ENCODE measurements at regions not wholly inside any gene's neighbourhood (a gene's known extent, or its start where the extent isn't known, plus 50 kb on each side); places are given as distances from the start of the nearest gene placed in this dataset.
"Not testable (repeated sequence)": the region's sequence is repeated elsewhere in the genome, so short reads cannot be mapped to it uniquely, and the experiment has no call there.

DNA sequence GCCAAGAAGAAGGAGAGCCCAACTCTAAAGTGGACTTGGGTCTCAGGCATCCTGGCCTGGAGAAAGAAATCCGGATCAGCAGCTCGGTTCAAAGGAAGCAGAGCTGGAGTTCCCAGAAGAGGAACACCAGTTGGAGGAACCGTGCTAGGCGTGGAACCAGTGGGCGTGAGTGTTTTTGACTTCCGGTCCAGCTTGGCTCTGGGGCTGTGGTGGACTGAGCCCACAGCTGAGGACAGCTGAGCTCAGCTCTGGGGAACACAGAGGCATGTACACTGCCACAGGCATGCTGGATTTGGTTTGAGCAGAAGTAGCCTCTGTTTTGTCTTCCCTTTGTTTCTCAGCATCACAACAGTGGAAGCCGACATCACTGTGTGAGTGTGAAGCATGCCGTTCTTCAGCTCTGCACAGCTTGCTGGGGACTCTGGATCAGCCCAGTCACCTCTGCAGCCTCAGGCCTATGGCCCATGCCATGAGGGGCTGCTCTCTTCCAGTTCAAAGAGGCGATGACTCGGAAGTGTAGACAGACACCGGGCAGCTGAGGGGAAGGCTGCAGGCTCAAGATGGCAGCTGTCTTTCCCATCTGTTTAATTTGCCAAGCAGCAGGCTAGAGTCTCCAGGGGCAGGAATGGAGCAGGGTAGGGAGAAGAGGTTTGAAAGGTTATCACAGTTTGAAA, 185.8 kb upstream of the UBE3A start:
- DNase-seq (ENCODE audit: low read depth), result no peak

DNA sequence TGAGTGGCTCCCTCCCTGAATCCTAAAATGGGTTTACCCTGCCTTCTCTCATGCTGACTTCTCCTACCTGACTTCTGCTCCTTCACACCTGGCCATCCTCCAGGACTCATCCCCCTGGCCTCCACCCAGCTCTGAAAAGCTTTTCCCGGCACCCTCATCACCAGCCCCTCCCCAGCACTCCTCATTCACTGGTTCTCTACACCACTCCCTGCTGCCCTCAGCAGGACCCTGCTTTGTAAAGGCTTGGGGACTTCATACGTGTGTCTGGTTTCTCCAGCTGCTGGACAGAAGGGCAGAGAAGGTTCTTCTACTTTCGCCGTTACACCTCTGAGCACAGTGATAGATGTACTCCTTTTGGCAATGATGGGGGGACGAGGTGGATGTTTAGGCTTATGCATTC, 184.9 kb upstream of the UBE3A start:
- no peak for DNase-seq (ENCODE audit: low read depth)

DNA sequence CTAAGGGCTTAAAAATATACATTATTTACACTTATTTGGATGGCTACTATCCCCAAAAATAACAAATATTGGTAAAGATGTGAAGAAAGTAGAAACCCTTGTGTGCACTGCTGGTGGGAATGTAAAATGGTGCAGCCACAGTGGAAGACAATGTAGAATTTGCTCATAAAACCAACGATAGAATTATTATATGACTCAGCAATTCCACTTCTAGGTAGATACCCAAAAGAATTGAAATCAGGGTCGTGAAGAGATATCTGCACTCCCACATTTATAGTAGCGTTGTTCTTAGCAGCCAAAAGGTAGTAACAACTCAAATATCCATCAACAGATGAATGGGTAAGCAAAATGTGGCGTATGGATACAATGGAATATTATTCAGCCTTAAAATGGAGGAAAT, 181.6 kb upstream of the UBE3A start:
- no peak for DNase-seq (ENCODE audit: low read depth)

DNA sequence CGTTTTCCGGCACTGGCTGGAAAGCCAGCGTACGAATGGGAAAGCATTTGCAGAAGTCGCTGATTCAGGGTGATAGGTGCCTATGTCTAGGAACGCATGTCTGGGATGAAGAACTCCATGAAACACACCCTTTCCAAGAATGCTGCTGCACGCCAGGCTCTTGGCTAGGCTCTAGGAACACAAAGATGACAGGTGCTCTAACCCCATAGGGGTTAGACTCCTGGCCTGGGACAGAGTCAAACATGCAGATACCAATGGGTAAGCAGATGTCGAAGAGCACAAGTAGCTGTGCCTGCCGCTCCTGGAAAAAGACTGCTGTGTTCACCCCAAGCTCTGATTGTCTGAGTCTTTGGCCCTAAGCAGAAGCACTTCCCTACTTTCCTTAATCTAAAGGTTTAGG, 180.9 kb upstream of the UBE3A start:
- no peak for DNase-seq (ENCODE audit: low read depth)

DNA sequence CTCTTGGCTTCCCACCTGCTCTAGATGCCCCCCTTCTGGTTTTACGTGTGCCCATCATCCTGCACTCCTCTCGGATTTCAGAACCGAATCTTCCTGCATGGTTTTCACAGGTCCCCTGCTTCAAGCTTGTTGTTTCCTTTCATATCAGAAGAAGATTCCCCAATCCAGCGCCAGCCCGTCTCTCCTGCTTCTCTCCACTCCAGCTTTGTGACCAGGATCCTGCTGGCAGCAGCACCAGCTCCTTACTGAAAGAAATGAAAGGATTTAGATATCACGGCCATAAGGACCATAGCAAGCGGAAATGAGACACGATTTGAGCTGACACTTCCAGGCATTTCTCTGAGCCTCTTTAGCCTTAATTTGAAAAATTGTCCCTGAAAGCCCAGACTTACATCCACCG, 180.3 kb upstream of the UBE3A start:
- no peak for DNase-seq (ENCODE audit: low read depth)

DNA sequence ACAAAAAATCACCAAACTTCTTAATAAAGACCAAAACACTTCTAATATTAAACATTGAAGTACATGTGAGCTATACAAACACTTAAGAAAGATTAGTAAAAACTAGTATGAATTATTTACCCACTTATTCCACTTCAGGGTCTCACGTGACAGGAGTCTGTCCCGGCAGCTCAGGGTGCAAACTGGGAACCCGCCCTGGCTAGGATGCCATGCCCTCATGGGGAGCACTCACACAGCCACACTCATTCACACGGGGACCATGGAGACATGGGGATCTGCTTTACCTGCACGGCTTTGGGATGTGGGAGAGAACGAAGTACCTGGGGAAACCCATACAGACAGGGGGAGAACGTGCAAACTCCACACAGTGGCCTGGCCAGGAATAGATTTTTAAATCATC, 179.3 kb upstream of the UBE3A start:
- no peak for DNase-seq (ENCODE audit: low read depth)

DNA sequence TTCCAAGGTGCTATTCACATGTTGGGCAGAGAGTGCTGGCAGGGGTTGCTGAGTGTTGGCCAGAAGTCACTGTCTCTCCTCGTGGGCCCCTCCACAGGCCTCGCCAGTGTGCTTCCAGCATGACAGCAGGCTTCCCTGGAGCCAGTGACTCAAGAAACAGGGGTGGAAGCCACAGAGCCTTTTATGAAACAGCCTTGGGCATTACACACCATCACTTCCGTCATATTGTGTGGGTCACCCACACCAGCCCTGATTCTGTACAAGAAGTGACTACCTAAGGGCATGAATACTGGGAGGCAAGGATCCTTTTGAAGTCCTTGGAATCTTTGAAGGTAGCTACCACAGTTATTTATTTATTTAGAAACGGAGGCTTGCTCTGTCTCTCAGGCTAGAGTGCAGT, 177.6 kb upstream of the UBE3A start:
- DNase-seq (ENCODE audit: low read depth), result no peak

DNA sequence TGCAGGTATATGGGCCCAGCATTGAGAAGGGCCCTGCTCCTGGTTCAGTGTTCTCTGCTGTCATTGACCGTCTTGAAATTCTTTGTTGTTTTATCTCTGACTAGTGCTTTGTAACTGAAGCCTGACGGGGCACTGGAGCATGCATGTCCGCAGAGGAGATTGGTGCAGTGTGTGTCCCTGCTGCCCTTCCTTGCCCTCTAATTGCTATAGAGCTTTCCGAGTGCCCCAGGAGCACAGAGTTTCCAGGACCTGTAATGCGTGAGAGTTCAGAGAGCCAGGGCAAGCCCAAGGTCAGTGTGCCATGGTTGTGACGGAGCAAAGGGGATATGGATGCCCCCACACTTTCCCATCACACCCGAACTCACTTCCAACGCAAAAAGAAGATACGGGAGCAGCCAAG, 174.3 kb upstream of the UBE3A start:
- DNase-seq (ENCODE audit: low read depth), result no peak

DNA sequence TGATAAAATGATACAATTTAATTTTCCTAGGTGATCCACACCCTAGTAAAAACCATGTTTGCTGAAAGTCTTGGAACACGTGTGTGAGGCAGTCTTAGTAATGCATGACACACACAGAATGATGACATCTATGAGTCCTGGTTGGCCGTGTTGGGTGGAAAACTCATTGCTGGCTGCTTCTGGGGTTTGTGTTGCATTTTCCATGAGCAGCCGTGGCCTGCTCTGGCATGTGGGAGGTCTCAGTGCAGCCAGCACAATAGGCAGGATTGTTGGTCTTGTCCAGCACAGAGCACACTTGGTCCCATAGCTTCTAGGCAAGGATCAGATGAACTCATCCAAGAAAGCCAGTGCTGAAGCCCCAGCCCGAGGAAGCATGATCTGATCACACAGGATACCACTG, 172.8 kb upstream of the UBE3A start:
- no peak for DNase-seq (ENCODE audit: low read depth)

DNA sequence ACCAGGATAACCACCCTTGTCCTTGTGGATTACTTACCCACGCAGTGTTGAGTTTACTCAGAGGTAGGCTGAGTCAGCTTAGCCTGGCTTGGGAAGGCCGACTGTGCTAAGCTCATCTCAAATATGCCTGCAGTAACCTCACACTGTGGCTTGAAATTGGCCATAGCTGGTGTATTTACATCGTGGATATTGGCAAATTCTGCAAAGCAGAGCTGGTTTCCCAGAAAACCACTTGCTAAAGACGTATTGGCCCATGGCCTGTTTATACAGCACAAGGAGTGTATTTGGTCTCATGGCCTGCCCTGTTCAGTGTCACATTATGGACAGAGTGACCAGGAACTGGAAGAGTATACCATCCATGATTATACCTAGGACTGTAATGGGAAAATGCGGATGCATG, 170.5 kb upstream of the UBE3A start:
- DNase-seq (ENCODE audit: low read depth), result no peak

DNA sequence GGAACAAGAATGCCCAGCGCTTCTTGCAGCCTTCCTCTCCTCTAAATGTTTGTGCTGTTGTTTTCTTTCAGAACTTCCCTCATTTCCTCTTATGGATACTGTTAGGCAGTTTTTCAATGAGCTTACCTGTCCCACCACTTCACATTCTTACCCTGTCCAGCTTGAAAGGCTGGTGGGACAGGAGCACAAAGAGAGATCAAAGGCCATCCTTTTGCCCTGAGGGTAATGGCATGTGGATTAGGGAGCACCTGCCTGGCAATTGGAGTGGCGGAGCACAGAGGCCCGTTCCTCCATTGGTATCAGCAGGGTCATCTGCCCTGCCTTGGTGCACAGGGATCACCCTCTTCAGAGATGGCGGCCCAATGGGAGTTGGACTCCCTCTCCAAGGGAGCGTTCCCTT, 170.1 kb upstream of the UBE3A start:
- DNase-seq (ENCODE audit: low read depth), result no peak

DNA sequence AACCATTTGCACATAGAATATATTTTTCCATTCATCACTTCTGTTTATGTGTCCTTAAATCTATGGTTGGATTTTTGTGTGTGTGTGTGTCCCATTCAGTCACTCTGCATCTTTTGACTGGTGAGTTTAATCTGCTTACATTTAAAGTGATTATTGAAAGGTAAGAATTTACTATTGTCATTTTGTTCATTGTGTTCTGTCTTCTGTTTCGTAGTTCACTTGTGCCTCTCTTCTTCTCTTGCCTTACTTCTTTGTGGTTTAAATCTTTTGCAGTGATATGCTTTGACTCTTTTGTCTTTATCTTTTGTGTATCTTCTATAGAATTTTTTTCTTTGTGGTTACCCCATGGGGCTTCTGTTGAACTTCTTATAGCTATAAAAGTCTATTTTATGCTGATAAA, 166.3 kb upstream of the UBE3A start:
- no peak for DNase-seq (ENCODE audit: low read depth)

DNA sequence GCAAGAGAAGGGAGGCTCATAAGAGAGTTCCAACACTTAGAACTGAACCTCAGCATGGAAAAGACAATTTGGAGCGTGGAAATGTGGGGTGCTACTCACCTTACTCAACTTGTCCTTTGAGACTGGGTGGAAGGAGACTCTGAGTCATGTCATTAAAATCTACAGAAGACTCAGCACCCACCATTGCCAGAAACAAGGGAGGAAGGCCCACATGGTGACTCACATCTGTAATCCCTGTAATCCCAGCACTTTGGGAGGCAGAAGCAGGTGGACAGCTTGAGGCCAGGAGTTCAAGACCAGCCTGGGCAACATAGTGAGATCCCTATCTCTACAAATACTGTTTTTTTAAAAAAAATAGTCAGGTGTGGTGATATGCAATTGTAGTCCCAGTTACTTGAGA, 161.9 kb upstream of the UBE3A start:
- no peak for DNase-seq (ENCODE audit: low read depth)

DNA sequence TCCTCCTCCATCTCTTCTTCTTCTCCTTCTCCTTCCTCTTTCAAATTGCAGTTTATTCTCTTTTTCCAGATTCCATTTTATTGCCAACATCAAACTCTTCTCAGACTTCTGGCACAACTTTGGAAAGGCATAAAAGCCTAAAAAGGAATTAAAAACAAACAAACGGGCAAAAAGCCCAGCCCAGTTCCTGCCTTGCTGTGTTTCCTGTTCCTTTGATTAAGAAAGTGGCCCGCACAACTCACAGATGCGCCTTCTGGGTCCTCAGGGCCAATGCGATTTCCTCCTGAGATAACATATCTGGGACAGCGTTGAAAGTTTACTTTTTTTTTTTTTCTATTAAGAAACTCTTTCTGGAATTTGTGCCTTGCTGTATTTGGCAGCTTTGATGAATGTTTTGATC, 158.7 kb upstream of the UBE3A start:
- no peak for DNase-seq (ENCODE audit: low read depth)

DNA sequence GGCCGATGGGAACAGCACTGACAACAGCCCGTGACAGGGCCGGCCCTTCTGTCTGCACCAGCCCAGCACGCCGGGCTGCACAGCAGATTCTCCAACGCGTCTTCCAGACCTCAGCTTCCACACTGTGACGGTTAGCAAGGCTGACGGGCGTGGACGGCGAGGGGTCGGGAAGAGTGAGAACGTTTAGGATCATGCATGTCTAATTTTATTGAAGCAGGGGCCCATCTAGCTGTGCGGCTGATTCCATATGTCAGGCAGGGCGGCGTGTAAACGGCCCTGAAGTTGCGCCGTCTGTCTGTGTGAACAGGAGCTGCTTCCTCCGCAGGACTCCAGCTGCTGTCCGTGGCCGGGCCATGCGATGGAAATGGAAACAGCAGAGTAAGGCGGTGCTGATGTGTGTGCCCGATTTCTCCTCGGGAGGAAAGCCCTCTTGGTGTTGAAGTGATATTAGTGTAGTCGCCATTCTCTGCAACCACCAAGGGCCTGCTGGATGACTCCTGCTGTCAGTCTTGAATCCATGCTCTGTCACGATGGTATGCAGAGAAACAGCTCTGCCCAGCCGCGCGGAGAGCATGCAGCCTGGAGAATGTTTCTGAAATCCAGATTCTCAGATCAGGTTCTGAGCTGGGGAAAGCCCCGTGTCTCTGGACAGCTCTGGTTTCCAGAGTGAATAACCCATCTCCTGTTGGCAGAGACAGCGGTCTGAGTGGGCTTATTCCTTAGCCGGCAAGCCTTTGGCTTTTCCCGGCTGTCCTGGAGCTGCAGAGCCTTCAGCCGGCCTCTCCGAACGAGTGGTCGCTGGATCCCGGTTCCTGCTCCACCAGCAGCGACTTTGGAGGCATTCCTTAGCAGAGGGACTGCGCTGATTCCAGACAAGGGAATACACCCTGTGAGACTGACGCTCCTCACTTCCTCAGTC, 158.1 kb upstream of the UBE3A start:
- DNase-seq (ENCODE audit: low read depth), result no peak

DNA sequence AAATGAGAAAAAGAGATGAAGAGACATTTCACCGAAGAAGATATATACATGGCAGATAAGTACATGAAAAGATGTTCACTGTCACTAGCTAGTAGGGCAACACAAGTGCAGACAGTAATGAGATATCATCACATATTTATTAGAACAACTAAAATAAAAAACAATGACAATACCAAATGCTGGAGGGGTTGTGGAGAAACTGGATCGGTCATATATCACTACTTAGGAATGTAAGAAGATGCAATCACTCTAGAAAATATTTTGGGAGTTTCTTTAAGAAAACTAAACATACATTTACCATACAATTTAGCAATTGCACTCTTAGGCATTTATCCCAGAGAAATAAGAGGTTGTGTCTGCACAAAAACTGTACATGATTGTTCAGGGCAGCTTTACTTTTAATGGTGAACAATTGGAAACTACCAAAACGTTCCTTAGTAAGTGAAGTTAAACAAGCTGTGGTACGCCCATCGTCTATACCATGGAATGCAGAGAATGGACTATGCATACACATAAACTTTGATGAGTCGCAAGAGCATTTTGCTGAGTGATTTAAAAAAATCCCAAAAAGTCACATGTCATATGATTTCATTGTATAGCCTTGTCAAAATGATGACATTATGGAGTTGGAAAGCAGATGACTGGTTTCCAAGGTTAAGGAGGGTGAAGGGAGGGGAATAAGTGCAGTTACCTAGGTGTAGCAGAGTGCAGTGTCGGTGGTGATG, 149.0 kb upstream of the UBE3A start:
- no peak for DNase-seq (ENCODE audit: low read depth)

DNA sequence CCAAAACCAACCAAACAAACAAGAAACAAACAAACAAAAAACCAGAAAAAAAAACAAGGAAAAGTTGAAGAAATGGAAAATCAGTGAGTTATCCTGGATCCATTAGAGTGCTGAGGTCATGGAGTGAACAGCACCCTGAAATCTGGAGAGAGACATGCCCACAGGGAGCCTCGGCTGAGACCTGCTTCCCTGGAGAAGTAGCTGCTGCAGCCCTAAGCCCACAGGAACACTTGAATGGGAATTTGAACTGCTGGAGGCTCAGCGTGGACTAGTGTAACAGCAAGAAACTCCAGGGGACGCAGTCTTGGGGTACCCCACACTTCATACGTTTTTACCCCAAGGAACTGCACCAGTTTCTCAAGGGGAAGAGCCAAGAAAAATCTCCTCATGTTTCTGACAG, 144.1 kb upstream of the UBE3A start:
- no peak for DNase-seq (ENCODE audit: low read depth)

DNA sequence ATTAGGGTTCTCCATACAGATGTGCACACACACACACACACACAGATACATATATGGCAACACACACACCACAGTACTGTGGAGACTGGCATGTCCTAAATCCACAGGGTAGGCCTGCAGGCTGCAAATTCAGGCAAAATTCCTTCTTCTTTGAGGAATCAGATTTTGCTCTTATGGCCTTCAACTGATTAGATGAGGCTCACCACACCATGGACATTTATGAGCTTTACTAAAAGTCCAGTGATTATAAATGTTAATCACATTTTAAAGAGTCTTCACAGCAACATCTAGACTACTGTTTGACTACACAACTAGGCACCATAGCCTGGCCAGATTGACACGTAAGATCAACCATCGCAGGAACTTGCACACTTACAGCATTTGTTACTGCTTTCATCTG, 140.3 kb upstream of the UBE3A start:
- no peak for DNase-seq (ENCODE audit: low read depth)

DNA sequence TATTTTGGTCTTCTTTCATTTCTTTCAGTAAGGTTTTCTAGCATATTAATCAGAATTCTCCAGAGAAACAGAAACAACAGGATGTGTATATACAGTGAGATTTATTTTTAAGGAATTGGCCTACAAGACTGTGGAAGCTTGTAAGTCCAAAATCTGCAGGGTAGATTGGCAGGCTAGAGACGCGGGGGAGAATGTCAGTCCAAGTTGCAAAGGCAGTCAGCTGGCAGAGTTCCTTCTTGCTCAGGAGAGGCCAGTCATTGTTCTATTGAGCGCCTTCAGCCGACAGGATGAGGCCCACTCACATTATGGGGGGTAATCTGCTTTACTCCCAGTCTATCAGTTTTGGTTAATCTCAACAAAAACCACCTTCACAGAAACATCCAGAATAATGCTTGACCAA, 133.4 kb upstream of the UBE3A start:
- no peak for DNase-seq (ENCODE audit: low read depth)

DNA sequence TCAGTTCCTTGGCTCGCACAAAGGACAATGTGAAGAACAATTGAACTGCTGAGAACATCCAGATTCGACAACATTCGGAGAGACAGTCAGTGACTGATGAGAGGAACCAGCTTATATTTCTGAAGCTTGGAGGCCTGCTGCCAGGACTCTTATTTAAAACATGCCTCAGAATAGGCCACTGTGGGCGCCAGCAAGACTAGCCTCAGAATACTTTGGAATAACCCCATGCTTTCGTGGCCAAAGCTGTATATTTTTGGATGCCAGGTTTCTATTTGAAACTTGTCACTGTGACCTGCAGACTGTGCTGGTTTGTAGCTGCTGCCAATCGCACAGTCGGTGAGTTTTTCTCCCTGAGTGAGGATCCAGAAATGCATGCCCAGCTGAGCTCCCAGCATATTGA, 129.9 kb upstream of the UBE3A start:
- DNase-seq (ENCODE audit: low read depth), result no peak

DNA sequence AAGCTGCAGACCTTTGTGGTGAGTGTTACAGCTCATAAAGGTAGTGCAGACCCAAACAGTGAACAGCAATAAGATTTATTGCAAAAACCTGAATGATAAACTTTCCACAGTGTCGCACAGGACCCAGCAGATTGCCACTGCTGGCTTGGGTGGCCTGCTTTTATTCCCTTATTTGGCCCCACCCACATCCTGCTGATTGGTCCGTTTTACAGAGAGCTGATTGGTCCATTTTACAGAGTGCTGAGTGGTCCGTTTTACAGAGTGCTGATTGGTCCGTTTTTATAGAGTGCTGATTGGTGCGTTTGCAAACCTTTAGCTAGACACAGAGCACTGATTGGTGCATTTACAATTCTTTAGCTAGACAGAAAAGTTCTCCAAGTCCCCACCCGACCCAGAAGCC, 127.7 kb upstream of the UBE3A start:
- not testable (repeated sequence) for DNase-seq (ENCODE audit: low read depth)

DNA sequence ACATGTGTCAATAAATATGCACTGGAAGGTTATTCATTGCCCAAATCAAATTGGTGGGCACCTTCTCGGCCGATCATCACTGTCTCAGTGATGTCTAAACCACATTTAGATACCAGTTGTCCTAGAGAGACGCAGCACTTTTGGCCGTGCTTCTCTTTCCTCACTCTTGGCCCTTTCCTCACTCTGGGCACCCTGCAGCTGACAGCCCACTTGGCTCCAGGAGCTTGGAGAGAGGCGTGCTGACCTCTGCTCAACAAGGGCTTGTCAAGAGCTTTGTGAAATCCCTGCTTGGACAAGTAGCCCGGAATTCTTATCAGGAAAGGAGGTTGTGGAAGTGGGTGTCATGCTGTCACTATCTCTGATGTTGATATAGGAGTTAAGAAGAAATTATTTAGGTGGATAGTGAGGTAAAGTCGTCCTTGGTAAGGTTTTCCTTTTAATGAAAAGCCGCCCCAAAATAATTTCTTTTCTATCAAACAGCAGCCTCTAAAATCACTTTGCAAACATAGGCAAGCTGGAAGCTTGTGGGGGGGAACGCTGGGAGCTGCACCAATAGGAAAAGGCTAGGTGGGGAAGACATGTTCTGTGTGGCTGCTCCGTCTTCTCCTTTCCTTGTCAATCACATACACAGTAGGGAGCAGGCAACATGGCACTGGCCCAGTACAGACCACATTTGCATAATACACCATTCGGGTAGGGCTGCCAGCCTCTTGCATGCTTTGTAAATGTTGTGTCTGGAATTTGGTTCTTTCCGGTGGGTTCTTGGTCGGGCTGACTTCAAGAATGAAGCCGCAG, 126.8 kb upstream of the UBE3A start:
- DNase-seq (ENCODE audit: low read depth), result no peak

Measured in iris pigment epithelial cell (primary cell).